OCI-LY3 (cell line): ENCODE measurements at regions not wholly inside any gene's neighbourhood (a gene's known extent, or its start where the extent isn't known, plus 50 kb on each side); places are given as distances from the start of the nearest gene placed in this dataset.

Experiments used
- EZH2phosphoT487 ChIP-seq: fragments of 200-600 bp; shearing (Covaris generic); IDR thresholded peaks from 2 replicates; pipeline ENCODE4 v1.6.1; 2018; ENCODE audit warnings: antibody characterized with exemption, mixed run types, low read depth
- TF ChIP-seq, protein P1 (sequence below): fragments of 200-600, 300-600 bp; sonication (generic); IDR thresholded peaks from 2 replicates; pipeline ENCODE4 v1.5.1; 2014; ENCODE audit warnings: antibody characterized with exemption, low read length, low read depth

DNA sequence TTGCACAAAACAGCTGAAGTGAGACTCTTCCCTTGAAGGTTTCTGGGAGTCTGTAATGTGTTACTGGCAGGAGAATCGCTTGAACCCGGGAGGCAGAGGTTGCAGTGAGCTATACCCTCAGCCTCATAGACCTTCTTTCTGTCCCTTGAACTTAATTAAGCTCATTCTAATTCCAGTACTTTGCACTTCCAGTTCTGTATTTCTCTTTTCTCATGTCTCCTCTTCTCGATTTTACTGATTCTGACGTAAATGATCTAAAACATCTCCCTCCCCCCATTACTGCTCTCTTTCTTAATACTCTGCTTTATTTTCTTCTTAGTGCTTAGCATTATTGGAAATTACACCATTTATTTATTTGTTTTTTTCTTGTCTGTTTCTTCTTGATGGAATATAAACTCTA lies 165.4 kb upstream of the P2RY1 start:
- TF ChIP-seq, protein P1, sequence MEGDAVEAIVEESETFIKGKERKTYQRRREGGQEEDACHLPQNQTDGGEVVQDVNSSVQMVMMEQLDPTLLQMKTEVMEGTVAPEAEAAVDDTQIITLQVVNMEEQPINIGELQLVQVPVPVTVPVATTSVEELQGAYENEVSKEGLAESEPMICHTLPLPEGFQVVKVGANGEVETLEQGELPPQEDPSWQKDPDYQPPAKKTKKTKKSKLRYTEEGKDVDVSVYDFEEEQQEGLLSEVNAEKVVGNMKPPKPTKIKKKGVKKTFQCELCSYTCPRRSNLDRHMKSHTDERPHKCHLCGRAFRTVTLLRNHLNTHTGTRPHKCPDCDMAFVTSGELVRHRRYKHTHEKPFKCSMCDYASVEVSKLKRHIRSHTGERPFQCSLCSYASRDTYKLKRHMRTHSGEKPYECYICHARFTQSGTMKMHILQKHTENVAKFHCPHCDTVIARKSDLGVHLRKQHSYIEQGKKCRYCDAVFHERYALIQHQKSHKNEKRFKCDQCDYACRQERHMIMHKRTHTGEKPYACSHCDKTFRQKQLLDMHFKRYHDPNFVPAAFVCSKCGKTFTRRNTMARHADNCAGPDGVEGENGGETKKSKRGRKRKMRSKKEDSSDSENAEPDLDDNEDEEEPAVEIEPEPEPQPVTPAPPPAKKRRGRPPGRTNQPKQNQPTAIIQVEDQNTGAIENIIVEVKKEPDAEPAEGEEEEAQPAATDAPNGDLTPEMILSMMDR: no peak
- TF ChIP-seq EZH2phosphoT487: no peak
